ENCODE measurements at regions not wholly inside any gene's neighbourhood (a gene's known extent, or its start where the extent isn't known, plus 50 kb on each side); places are given as distances from the start of the nearest gene placed in this dataset.

DNA sequence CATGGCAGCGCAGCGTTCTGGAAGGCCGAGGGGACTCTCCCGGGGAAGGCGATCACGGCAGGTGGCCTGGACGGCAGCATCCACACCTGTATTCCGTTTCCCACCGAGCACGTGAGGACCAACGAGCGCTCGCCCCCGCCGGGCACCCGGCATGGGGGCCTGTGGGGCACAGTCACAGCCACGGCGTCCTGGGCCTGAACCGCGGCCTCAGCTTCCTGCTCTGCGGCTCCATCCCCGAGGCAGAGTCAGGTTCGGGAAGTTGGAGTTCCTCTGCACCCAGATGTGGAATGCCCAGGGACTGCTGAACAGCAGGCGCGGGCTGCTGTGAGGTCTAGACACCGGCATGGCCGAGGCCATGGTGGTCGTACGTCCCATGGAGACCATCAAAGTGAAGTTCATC lies 1713.9 kb downstream of the TP53TG3F start:
- Histone ChIP-seq H3K36me3 (ENCODE audit: insufficient read depth) (no peaks in the 10 kb centered on the region), H3K27me3 (ENCODE audit: insufficient read depth, low read depth) (no peaks in the 10 kb centered on the region), H3K27ac (no peak overlapping the region), H3K4me3 (IDR thresholded peaks at IDR 0.05; ENCODE audit: insufficient read depth, low read depth, low read length) (no peak overlapping the region), H4K20me1 (ENCODE audit: insufficient read depth) (no peaks in the 10 kb centered on the region), H2AFZ (ENCODE audit: low read depth) (no peak overlapping the region), H3K4me1 (ENCODE audit: low read depth, poor library complexity, severe bottlenecking) (no peaks in the 10 kb centered on the region), H3K79me2 (ENCODE audit: insufficient read depth, low read depth) (no peaks in the 10 kb centered on the region), H3K9ac (no peak overlapping the region), H3K4me2 (no peak overlapping the region)
- TF ChIP-seq, protein P1, sequence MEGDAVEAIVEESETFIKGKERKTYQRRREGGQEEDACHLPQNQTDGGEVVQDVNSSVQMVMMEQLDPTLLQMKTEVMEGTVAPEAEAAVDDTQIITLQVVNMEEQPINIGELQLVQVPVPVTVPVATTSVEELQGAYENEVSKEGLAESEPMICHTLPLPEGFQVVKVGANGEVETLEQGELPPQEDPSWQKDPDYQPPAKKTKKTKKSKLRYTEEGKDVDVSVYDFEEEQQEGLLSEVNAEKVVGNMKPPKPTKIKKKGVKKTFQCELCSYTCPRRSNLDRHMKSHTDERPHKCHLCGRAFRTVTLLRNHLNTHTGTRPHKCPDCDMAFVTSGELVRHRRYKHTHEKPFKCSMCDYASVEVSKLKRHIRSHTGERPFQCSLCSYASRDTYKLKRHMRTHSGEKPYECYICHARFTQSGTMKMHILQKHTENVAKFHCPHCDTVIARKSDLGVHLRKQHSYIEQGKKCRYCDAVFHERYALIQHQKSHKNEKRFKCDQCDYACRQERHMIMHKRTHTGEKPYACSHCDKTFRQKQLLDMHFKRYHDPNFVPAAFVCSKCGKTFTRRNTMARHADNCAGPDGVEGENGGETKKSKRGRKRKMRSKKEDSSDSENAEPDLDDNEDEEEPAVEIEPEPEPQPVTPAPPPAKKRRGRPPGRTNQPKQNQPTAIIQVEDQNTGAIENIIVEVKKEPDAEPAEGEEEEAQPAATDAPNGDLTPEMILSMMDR (conservative IDR thresholded peaks at IDR 0.05; ENCODE audit: low read depth, low read length), result no peak

GRCh38 chr16:35174016-35174415 lies 1714.6 kb downstream of the TP53TG3F start:
- H3K79me2 ChIP-seq (ENCODE audit: insufficient read depth, low read depth), result no peaks in the 10 kb centered on the region
- no peaks in the 10 kb centered on the region for H3K27me3 ChIP-seq (ENCODE audit: insufficient read depth, low read depth)
- H3K4me1 ChIP-seq (ENCODE audit: low read depth, poor library complexity, severe bottlenecking), result no peaks in the 10 kb centered on the region
- no peaks in the 10 kb centered on the region for H4K20me1 ChIP-seq (ENCODE audit: insufficient read depth)
- TF ChIP-seq, protein P1 (conservative IDR thresholded peaks at IDR 0.05; ENCODE audit: low read depth, low read length), result no peak
- H3K4me3 ChIP-seq (IDR thresholded peaks at IDR 0.05; ENCODE audit: insufficient read depth, low read depth, low read length), result no peak overlapping the region
- H3K36me3 ChIP-seq (ENCODE audit: insufficient read depth), result no peaks in the 10 kb centered on the region
- no peak overlapping the region for H3K27ac ChIP-seq
- no peak overlapping the region for H3K4me2 ChIP-seq
- H2AFZ ChIP-seq (ENCODE audit: low read depth), result no peak overlapping the region
- no peak overlapping the region for H3K9ac ChIP-seq

DNA sequence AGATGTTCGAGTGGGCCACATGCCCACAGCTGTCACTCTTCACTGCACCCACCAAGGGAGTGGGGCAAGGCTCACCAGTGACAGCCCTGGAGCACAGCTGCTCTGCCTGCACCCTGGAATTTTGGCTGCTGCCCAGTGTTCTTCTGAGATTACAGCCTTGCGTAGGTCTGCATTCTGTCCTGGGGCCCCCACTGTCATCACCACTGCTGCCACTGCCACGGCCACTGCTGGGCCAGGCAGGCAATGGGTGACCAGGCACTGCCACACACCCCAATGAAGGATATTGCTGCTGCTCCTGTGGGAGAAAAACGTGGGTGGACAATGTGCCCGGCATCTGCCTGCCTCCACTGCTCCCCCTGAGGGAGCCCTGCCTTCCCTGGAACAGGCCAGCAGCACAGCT lies 1717.0 kb downstream of the TP53TG3F start:
- H4K20me1 ChIP-seq (ENCODE audit: insufficient read depth), result no peaks in the 10 kb centered on the region
- H3K4me1 ChIP-seq (ENCODE audit: low read depth, poor library complexity, severe bottlenecking), result no peaks in the 10 kb centered on the region
- no peak overlapping the region for H3K4me2 ChIP-seq
- no peak overlapping the region for H2AFZ ChIP-seq (ENCODE audit: low read depth)
- H3K4me3 ChIP-seq (IDR thresholded peaks at IDR 0.05; ENCODE audit: insufficient read depth, low read depth, low read length), result no peak overlapping the region
- TF ChIP-seq, protein P1 (conservative IDR thresholded peaks at IDR 0.05; ENCODE audit: low read depth, low read length), result no peak
- H3K27ac ChIP-seq, result no peak overlapping the region
- H3K9ac ChIP-seq, result no peak overlapping the region
- no peaks in the 10 kb centered on the region for H3K79me2 ChIP-seq (ENCODE audit: insufficient read depth, low read depth)
- no peaks in the 10 kb centered on the region for H3K27me3 ChIP-seq (ENCODE audit: insufficient read depth, low read depth)
- H3K36me3 ChIP-seq (ENCODE audit: insufficient read depth), result no peaks in the 10 kb centered on the region

GRCh38 chr16:35177851-35178250 lies 1718.4 kb downstream of the TP53TG3F start:
- Histone ChIP-seq H3K27me3 (ENCODE audit: insufficient read depth, low read depth) (no peaks in the 10 kb centered on the region), H3K36me3 (ENCODE audit: insufficient read depth) (no peaks in the 10 kb centered on the region), H4K20me1 (ENCODE audit: insufficient read depth) (no peaks in the 10 kb centered on the region), H3K4me1 (ENCODE audit: low read depth, poor library complexity, severe bottlenecking) (no peaks in the 10 kb centered on the region), H3K9ac (no peak overlapping the region), H3K4me2 (no peak overlapping the region), H3K79me2 (ENCODE audit: insufficient read depth, low read depth) (no peaks in the 10 kb centered on the region), H3K27ac (no peak overlapping the region), H2AFZ (ENCODE audit: low read depth) (no peak overlapping the region), H3K4me3 (IDR thresholded peaks at IDR 0.05; ENCODE audit: insufficient read depth, low read depth, low read length) (no peak overlapping the region)
- TF ChIP-seq, protein P1 (conservative IDR thresholded peaks at IDR 0.05; ENCODE audit: low read depth, low read length), result no peak

Measured in KMS-11 (cell line).